IgD-negative memory B cell (primary cell): ENCODE measurements at regions not wholly inside any gene's neighbourhood (a gene's known extent, or its start where the extent isn't known, plus 50 kb on each side); places are given as distances from the start of the nearest gene placed in this dataset.
A peak's percentile ranks its signal among the peaks of the same experiment; 100 is the strongest.
"Not testable (repeated sequence)": the region's sequence is repeated elsewhere in the genome, so short reads cannot be mapped to it uniquely, and the experiment has no call there.

Source experiments
- H3K27ac Mint-ChIP-seq, 3 donors: one replicate each; pipeline ENCODE4 v1.8.0; 2020 to 2022; ENCODE audit warnings: mild to moderate bottlenecking in 3 of 3, mixed read lengths in 3 of 3, moderate library complexity in 1 of 3
- H3K27me3 Mint-ChIP-seq: one replicate; pipeline ENCODE4 v1.8.0; 2021; ENCODE audit warnings: mixed read lengths
- H3K36me3 Mint-ChIP-seq: one replicate; pipeline ENCODE4 v1.8.0; 2020; ENCODE audit warnings: mild to moderate bottlenecking, mixed read lengths
- H3K4me1 Mint-ChIP-seq, 3 donors: one replicate each; pipeline ENCODE4 v1.8.0; 2020 to 2022; ENCODE audit warnings: mixed read lengths in 3 of 3, mild to moderate bottlenecking in 1 of 3
- H3K4me3 Mint-ChIP-seq, 4 donors: one replicate each; pipeline ENCODE4 v1.8.0; 2020 to 2022; ENCODE audit warnings: mild to moderate bottlenecking in 4 of 4, mixed read lengths in 4 of 4, moderate library complexity in 3 of 4
- H3K9me3 Mint-ChIP-seq, 3 donors: one replicate each; pipeline ENCODE4 v1.8.0; 2020 to 2021; ENCODE audit warnings: mixed read lengths in 3 of 3, mild to moderate bottlenecking in 1 of 3

DNA sequence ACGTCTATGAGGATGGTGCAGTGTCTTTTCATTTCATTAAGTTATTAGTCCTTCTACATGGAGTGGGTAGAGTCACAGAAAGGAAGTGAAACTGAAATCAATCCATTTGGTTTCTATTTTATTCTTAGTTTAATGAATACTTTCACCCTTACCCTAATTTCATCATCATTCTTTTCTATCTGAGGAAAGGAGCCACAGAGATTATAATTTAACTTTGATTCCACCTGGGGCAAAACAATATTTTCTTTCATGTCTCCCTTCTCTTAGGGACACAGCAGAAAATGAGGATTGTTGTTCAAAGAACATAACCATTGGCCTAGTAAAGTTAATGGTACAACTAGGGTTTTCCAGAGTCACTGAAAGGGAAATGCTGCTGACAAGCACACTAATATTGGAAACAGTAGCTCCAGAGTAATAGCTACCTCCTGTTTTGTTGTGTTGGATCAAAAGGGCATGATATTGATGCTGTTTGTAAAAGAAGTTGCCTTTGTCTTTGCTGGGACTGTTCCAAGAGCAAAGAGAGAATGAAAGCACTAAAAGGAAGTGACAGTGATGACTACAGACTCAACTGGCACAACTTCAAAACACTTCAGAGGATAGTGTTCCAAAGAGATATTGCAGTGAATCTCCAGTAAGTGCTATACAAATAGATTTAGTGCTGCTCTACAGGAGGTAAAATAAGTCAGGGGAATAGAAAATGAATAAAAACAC, 247.1 kb upstream of the PITX2 start:
- Mint-ChIP-seq H3K27ac (no peak overlapping the region), H3K4me3 (peak overlapping the region in 2 of 4 donors; percentile 19 to 45), H3K4me1 (peaks cover 10 to 15% (median 11%) of the 10 kb centered on the region in 3 donors), H3K9me3 (no peaks in the 10 kb centered on the region), H3K36me3 (no peaks in the 10 kb centered on the region), H3K27me3 (no peaks in the 10 kb centered on the region)

DNA sequence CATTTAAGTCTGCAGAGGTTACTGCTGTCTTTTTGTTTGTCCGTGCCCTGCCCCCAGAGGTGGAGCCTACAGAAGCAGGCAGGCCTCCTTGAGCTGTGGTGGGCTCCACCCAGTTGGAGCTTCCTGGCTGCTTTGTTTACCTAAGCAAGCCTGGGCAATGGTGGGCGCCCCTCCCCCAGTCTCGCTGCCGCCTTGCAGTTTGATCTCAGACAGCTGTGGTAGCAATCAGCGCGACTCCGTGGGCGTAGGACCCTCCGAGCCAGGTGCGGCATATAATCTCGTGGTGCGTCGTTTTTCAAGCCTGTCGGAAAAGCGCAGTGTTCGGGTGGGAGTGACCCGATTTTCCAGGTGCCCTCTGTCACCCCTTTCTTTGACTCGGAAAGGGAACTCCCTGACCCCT, 253.3 kb upstream of the PITX2 start:
- not testable (repeated sequence) for H3K36me3 Mint-ChIP-seq, H3K27me3 Mint-ChIP-seq, H3K4me1 Mint-ChIP-seq, H3K27ac Mint-ChIP-seq, H3K9me3 Mint-ChIP-seq, H3K4me3 Mint-ChIP-seq

- H3K36me3 Mint-ChIP-seq, result no peaks in the 10 kb centered on the region
- H3K9me3 Mint-ChIP-seq, result no peaks in the 10 kb centered on the region
- no peaks in the 10 kb centered on the region for H3K27me3 Mint-ChIP-seq
- H3K4me1 Mint-ChIP-seq, result no peaks in the 10 kb centered on the region
- H3K27ac Mint-ChIP-seq, result no peak overlapping the region
- no peak overlapping the region for H3K4me3 Mint-ChIP-seq
These were observed 254.0 kb upstream of the PITX2 start for GRCh38 chr4:110876866-110877265.

GRCh38 chr4:110877778-110878370, 255.0 kb upstream of the PITX2 start:
- Mint-ChIP-seq H3K27ac (no peak overlapping the region), H3K9me3 (no peaks in the 10 kb centered on the region), H3K4me1 (no peaks in the 10 kb centered on the region), H3K27me3 (no peaks in the 10 kb centered on the region), H3K4me3 (no peak overlapping the region), H3K36me3 (no peaks in the 10 kb centered on the region)

DNA sequence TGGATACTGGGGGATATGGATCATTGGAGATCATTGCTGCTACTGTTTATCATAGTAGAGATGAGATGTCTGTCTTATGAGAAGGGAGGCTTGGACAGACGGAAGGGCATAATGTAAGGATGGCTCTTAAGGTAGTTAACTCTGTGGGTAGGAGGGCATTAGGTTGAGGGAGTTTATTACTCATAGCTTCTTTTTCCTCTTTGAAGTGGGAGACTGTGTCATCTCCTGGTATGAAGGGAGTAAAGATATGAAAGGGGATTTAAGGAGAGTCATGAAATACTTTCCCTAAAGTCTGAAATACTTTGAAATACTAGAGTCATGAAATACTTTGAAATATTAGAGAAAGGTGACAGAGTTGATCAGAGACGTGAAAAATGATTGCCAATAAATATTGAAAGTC, 255.5 kb upstream of the PITX2 start:
- Mint-ChIP-seq H3K27ac (no peak overlapping the region), H3K4me3 (no peak overlapping the region), H3K36me3 (no peaks in the 10 kb centered on the region), H3K27me3 (no peaks in the 10 kb centered on the region), H3K4me1 (no peaks in the 10 kb centered on the region), H3K9me3 (no peaks in the 10 kb centered on the region)

DNA sequence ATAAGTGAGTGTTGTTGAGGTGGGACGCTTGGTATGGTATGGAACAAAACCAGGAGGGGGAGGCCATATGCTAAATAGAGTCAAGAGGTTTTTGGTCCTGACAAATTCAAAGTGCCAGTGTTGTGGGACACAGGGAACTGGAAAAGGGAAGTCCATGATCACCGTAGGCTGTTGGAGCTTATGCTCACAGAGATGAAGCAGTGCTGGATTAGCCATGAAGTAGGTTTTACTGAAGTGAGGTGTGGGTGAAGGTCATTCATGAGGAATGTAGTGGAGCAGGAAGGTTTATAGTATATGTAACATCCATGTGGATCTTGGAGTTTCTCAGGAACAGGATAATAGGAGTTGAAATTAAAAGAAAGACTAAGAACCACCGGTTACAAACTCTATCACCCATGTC, 256.1 kb upstream of the PITX2 start:
- no peak overlapping the region for H3K27ac Mint-ChIP-seq

DNA sequence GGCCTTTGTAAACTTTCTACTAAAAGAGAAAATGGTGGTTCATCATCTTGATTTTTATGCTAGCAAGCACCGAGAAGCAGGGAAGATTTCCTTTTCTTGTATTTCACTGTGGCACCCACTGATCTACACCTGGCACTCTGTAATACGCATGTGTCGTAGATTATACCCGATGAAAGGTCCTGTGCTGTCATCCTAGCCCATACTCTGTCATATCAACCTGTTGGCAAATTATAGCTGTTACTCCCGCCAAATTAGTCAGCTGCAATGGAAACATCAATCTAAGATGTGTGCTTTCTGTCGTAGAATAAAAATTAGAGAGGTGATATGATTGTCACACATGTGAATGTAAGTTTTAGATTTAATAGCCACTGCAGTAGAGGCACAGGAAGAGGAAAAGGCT, 263.4 kb upstream of the PITX2 start:
- no peaks in the 10 kb centered on the region for H3K4me1 Mint-ChIP-seq
- no peak overlapping the region for H3K27ac Mint-ChIP-seq
- no peaks in the 10 kb centered on the region for H3K36me3 Mint-ChIP-seq
- H3K27me3 Mint-ChIP-seq, result no peaks in the 10 kb centered on the region
- H3K9me3 Mint-ChIP-seq, result peaks cover 3 to 4% (median 3%) of the 10 kb centered on the region in 3 donors
- no peak overlapping the region for H3K4me3 Mint-ChIP-seq

More for the DNA sequence above, 256.1 kb upstream of the PITX2 start:
- Mint-ChIP-seq H3K4me1 (no peaks in the 10 kb centered on the region), H3K27me3 (no peaks in the 10 kb centered on the region), H3K36me3 (no peaks in the 10 kb centered on the region), H3K4me3 (no peak overlapping the region), H3K9me3 (no peaks in the 10 kb centered on the region)

DNA sequence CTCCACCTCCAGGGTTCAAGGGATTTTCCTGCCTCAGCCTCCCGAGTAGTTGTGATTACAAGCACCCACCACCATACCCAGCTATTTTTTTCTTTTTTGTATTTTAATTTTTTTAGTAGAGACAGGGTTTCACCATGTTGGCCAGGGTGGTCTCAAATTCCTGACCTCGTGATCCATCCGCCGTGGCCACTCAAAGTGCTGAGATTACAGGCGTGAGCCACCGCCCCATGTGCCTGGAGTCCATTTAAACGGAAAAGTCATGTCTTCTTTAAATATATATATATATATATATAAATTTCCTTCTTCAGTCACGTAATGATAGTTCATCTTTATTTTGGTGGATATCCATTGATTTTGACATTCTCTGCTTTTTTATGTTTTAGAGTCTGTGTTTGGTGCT, 264.0 kb upstream of the PITX2 start:
- Mint-ChIP-seq H3K36me3 (no peaks in the 10 kb centered on the region), H3K9me3 (peaks cover 3 to 5% (median 4%) of the 10 kb centered on the region in 3 donors), H3K27ac (no peak overlapping the region), H3K27me3 (no peaks in the 10 kb centered on the region), H3K4me3 (no peak overlapping the region), H3K4me1 (no peaks in the 10 kb centered on the region)

- Mint-ChIP-seq H3K36me3 (no peaks in the 10 kb centered on the region), H3K4me1 (peaks cover 0 to 2% (median 0%) of the 10 kb centered on the region in 3 donors), H3K4me3 (no peak overlapping the region), H3K27ac (no peak overlapping the region), H3K27me3 (no peaks in the 10 kb centered on the region), H3K9me3 (peaks cover 0 to 4% (median 0%) of the 10 kb centered on the region in 3 donors)
These were observed 274.9 kb upstream of the PITX2 start for GRCh38 chr4:110897784-110898183.

GRCh38 chr4:110898290-110898689, 275.4 kb upstream of the PITX2 start:
- peaks cover 0 to 5% (median 0%) of the 10 kb centered on the region in 3 donors for H3K9me3 Mint-ChIP-seq
- no peaks in the 10 kb centered on the region for H3K36me3 Mint-ChIP-seq
- H3K4me1 Mint-ChIP-seq, result peaks cover 0 to 2% (median 0%) of the 10 kb centered on the region in 3 donors
- H3K4me3 Mint-ChIP-seq, result no peak overlapping the region
- H3K27me3 Mint-ChIP-seq, result no peaks in the 10 kb centered on the region
- no peak overlapping the region for H3K27ac Mint-ChIP-seq

DNA sequence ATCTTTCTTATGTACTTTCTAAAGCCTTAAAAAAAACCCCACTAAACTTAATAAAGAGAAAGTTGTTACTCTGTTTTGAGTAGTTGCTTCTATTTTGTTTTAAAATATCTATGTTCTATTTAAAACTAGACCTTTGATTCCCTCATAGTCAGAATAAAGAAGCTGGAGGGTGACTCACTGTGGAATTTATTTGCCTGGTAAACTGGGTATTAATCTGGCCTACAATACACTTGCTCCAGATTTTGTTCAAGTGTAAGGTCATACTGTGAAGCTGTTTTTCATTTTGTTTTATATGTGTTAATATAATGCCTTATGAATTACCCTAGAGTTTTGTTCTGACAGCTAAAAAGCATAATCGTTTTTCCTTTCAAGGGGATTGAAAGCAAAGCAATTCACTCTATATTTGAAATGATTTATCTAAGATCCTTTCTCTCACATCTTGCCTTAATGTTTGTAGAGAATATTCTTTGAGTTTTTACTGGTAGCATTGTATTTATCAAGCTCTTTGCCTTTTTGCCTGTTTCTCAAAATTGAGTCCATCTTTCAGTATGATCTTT, 277.4 kb upstream of the PITX2 start:
- peaks cover 0 to 5% (median 0%) of the 10 kb centered on the region in 3 donors for H3K9me3 Mint-ChIP-seq

GRCh38 chr4:110902500-110902899, 279.6 kb upstream of the PITX2 start:
- no peaks in the 10 kb centered on the region for H3K36me3 Mint-ChIP-seq
- no peak overlapping the region for H3K27ac Mint-ChIP-seq
- no peak overlapping the region for H3K4me3 Mint-ChIP-seq
- peaks cover 0 to 2% (median 0%) of the 10 kb centered on the region in 3 donors for H3K4me1 Mint-ChIP-seq
- H3K27me3 Mint-ChIP-seq, result peaks cover 2% of the 10 kb centered on the region
- peaks cover 0 to 5% (median 0%) of the 10 kb centered on the region in 3 donors for H3K9me3 Mint-ChIP-seq

More for the DNA sequence above, 277.4 kb upstream of the PITX2 start:
- Mint-ChIP-seq H3K4me1 (peaks cover 0 to 2% (median 0%) of the 10 kb centered on the region in 3 donors), H3K4me3 (no peak overlapping the region), H3K36me3 (no peaks in the 10 kb centered on the region), H3K27me3 (no peaks in the 10 kb centered on the region), H3K27ac (no peak overlapping the region)

GRCh38 chr4:110904435-110905065, 281.7 kb upstream of the PITX2 start:
- Mint-ChIP-seq H3K4me3 (no peak overlapping the region), H3K9me3 (peaks cover 0 to 5% (median 0%) of the 10 kb centered on the region in 3 donors), H3K36me3 (no peaks in the 10 kb centered on the region), H3K27me3 (peaks cover 2% of the 10 kb centered on the region), H3K4me1 (peaks cover 0 to 2% (median 0%) of the 10 kb centered on the region in 3 donors), H3K27ac (no peak overlapping the region)

GRCh38 chr4:110905367-110905766, 282.5 kb upstream of the PITX2 start:
- Mint-ChIP-seq H3K4me3 (no peak overlapping the region), H3K4me1 (no peaks in the 10 kb centered on the region), H3K27me3 (peaks cover 2% of the 10 kb centered on the region), H3K36me3 (no peaks in the 10 kb centered on the region), H3K27ac (no peak overlapping the region), H3K9me3 (peaks cover 0 to 5% (median 0%) of the 10 kb centered on the region in 3 donors)

DNA sequence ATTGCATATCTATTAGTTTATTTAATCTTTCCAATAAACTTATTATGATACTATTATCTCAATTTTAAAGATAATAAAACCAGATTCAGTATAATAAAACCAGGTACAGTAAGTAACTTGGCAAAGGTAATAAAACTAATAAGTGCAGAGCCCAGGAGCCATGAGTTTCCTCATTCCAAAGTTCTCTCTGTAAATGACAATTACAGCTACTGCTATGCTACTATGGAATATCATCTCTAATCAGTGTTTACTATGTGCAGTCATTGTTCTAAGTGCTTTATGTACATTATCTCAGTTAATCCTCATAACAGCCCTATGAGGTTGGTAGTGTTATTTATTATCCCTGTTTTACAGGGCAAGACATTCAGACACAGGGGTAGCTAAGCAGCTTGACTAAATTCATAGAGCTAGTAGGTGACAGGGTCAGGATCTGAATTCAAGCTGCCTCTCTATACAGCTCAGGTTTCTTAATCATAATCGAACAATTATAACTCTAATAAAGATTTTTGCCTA, 285.0 kb upstream of the PITX2 start:
- no peaks in the 10 kb centered on the region for H3K9me3 Mint-ChIP-seq

More for the DNA sequence above, 285.0 kb upstream of the PITX2 start:
- no peaks in the 10 kb centered on the region for H3K36me3 Mint-ChIP-seq
- no peak overlapping the region for H3K27ac Mint-ChIP-seq
- no peak overlapping the region for H3K4me3 Mint-ChIP-seq
- H3K4me1 Mint-ChIP-seq, result no peaks in the 10 kb centered on the region
- H3K27me3 Mint-ChIP-seq, result peaks cover 2% of the 10 kb centered on the region
